ENCODE measurements at regions not wholly inside any gene's neighbourhood (a gene's known extent, or its start where the extent isn't known, plus 50 kb on each side); places are given as distances from the start of the nearest gene placed in this dataset.

DNA sequence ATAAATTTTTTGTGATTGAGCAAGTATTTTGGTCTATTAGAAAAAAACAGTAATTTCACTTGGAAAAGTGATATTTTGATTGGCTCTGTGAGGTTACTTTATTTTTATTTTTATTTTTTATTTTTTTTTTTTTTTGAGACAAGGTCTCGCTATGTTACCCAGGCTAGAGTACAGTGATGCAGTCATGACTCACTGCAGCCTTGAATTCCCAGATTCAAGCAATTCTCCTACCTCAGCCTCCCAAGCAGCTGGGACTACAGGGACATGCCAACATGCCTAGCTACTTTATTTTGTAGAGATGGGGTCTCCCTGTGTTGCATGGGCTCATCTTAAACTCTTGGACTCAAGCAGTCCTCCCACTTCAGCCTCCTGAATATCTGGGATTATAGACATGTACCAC lies 60.9 kb upstream of the MGAT5 start:
- no peak for DNase-seq

DNA sequence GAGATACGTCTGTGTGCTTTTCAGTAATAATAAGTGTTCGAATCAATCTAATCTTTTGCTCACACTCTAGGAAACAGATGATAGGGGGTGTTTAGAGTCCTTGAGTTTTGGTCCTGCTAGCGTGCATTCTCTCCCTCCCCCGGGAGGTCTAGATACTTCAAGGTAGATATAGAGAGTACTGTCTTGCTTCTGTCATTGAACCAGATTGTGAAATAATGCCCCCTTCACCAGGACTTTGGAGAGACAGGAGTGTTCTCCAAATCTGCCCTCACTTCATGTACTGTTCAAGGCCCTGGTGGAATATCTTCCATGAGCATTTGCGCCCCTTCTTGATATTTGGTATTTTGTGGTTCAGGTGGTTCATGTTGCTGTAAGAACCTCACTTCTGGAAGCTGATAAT lies 59.4 kb upstream of the MGAT5 start:
- no peak for DNase-seq

DNA sequence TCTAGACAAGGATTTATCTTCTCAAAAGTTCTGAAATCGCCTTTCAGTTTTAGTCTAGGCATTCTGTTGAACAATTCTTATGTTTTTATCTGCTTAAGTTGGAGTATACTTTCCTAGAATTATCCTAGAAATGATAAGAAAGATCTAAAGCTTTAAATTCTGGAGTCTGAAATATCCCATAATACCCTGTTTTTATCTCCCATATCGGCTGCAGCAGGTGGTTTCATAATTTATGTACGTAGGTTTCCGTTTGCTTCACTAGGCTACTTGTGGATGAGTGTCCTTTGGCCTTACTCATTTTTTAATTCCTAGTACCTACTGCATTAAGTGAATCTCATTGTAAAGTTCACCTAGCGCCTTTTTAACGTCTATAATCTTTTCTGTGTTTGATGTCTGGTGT lies 58.5 kb upstream of the MGAT5 start:
- DNase-seq: no peak

DNA sequence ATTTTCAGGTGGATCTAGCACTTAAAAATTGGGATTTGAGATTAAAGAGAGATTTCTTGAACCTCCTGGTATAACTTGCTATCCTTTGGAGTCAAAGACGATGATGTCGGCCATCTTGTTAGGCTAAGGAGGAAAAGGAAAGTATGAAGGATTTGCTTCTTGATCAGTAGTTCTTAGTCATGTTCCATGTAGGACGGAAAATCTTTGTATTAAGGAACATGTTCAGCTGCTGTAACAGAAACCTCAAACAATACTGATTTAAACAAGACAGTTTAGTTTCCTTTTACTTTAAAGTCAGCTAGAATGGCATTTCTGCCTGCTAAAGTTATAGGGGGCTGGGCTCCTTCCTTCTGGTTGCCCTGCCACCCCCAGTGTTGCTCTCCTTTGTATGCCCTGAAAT lies 56.4 kb upstream of the MGAT5 start:
- no peak for DNase-seq

DNA sequence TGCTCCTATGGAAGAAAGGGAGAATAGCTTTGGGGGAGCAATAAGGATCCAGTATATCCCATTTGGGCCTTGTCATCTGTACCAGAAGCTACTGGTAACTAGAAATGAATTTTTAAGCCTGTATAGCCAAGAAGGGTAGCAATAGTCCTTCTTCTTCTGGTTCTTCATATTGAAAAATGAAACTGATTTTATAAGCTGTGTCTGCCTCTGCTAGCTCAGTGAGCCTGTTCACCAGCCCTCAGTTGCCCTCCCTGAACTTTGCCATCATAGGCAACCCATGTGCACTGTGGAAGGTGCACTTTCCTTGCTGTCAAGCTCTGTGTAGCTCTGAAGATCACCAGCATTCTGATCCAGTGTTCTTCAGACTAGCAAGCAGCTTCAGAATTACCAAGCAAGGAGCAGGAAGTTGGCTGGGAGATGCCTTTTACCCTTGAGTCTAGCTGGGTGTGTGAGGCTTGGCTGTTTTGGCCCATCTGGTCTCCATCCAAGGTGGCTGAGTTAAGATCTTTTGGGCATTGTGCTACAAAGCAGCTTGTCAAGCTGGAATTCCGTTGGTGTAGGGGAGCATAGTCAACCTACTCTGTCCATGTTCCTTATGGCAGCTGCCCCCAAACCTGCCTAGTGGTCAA lies 55.8 kb upstream of the MGAT5 start:
- DNase-seq: no peak

DNA sequence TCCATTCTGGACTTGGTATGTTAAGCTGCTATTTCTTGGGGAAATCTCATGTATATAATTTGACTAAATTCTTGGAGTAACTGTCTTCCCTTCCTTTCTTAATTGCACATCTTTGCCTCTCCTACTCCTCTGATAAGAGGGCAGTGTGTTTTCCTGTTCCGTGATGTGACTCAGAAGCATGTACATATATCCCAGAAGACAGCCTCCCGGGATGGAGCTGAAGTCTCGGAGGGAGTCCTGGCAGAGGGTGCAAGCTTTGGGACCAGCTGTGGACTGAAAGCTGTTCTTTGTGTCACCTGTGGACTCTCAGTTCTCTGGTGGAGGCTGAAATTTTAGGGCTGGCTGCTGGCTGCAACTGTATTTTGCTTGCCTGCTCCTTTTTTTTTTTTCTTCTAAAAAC lies 54.7 kb upstream of the MGAT5 start:
- DNase-seq: no peak

DNA sequence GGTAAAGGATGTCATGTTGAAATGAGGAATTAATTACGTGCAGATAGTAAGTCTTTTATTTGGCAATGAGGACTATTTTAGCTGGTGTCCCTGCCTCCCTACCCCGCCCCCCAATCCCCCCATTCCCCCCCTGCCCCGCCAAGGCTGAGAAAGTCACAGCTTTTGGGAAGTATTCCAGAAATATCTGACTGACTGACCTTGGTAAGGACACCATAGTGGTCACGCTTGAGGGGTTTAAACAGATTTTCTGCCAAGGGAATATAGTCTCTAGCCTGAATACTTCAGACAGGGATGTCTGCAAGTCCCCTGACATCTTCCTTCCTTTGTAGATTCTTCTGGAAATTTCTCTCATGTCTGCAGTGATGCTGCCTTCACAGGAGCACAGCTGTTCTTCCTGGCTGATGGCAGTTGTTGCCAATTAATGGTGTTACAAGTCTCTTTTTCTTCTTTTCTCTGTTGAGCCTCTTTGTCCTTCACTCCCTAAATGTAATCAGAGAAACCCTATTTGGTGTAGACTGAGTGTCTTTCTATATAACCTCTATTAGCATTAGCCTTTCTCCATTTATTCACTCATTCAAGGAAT lies 53.7 kb upstream of the MGAT5 start:
- DNase-seq: no peak

DNA sequence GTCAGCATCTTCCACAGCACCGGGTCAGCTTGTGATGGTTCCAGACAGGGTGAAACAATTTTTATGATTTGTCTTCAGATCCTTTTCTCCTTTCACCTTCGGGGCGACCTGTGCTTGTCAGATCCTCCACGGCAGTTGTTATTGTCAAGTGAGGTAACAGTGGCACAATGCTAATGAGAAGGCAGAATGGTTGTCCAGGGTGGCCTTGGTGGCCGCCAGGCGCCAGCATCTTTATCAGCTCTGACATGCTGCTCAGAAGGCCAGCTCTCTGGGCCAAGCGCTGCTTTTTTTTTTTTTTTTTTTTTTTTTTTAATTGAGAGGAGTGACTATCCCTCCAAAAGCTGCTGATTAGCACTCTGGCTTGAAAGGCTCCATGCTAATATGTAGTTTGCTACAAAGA lies 52.3 kb upstream of the MGAT5 start:
- DNase-seq: no peak

DNA sequence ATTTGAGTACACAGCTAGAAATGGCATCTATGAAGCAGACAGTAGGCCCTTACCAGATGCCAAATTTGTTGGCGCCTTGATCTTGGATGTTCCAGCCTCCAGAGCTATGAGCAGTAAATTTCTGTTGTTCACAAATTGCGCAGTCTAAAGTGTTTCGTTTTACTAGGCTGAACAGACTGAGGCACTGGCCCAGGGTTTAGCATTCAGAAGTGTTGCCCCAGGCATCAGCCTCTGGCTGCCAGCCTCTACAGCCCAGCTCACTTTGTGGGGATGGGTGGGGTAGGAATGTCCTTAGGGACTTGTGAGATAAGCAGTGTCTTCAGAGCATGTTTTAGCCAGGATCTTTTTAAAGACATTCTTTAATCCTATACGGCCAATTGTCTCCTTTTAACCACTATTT lies 51.5 kb upstream of the MGAT5 start:
- DNase-seq: peak in 7 of 58 donors; percentile 7 to 22 (median 12)

DNA sequence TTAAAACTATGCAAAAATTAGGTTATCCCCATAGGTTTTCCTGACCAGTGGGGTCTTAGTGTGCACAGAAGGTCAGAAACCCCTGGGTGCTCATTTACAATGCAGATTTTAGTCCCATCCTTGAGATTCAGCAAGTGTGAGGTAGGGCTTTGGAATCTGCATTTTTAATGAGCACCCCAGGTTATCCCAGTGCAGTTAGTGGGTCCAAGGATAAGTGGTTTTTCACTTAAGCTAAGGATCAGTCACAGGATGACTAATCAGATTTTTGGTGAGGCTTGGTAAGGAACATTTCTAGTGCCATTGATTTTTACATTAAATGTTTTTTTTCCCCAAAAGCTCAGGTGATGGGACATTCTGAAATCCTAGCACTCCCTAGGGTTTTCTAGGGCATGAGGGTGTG lies 50.7 kb upstream of the MGAT5 start:
- no peak for DNase-seq
